ENCODE measurements at regions not wholly inside any gene's neighbourhood (a gene's known extent, or its start where the extent isn't known, plus 50 kb on each side); places are given as distances from the start of the nearest gene placed in this dataset.

DNA sequence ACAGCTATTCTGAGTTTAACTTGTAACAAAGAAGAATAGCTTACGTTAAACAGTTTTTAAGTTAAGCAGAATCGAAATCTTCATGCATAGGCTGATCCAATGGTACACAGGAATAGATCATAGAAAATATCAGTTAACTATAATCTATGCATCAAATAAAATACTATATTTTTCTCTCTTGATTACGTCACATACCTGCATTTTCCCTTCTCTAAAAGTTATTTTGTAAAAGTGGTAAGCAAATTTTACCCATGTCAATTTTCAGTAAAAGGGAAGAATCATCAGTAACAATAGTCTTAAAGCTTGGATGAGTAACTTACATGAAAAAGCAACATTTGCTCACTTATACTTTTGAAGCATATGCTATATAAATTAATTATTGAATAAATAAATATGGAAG, 692.4 kb downstream of the FAT4 start:
- Histone ChIP-seq H3K9ac (replicated peaks; ENCODE audit: extremely low read depth, insufficient read depth, low read length) (no peak overlapping the region), H4K20me1 (replicated peaks; ENCODE audit: control insufficient read depth, extremely low read depth, insufficient read depth, low read length) (no peaks in the 10 kb centered on the region), H3K27ac (ENCODE audit: insufficient read depth, low read depth, low read length) (no peak overlapping the region), H3K9me1 (replicated peaks; ENCODE audit: control insufficient read depth, extremely low read depth, insufficient read depth, low read length) (no peaks in the 10 kb centered on the region), H2AFZ (ENCODE audit: low read depth, low read length) (no peak overlapping the region), H3K79me2 (ENCODE audit: control insufficient read depth, insufficient read depth, low read length) (no peaks in the 10 kb centered on the region), H3K4me3 (replicated peaks in 1 of 3; ENCODE audit: insufficient read depth in 1 of 3, low read depth in 1 of 3, low read length in 3 of 3) (no peak overlapping the region), H3K36me3 (ENCODE audit: control insufficient read depth in 2 of 2, extremely low read depth in 1 of 2, insufficient read depth in 2 of 2, low read length in 2 of 2) (no peaks in the 10 kb centered on the region), H3K9me3 (replicated peaks; ENCODE audit: control insufficient read depth, insufficient read depth, low read length) (no peaks in the 10 kb centered on the region), H3K4me2 (ENCODE audit: insufficient read depth, low read length) (no peak overlapping the region), H3K4me1 (ENCODE audit: control insufficient read depth, extremely low read depth, insufficient read depth, low read length) (no peaks in the 10 kb centered on the region), H3K27me3 (ENCODE audit: control insufficient read depth in 2 of 2, insufficient read depth in 2 of 2, low read length in 2 of 2) (no peaks in the 10 kb centered on the region)
- BruUV-seq (replicated peaks), result no TSS peak
- intact Hi-C loops (cut with micrococcal nuclease), result no loop called here
- FAIRE-seq (no peak), DNase-seq (ENCODE audit: low read depth, low spot score) (no peak)
- dilution Hi-C loops (cut with MboI; ENCODE audit: extremely low pct_ligation_motif_present, low sequenced_read_pairs), result no loop called here
- no peak for TF ChIP-seq JUN (IDR thresholded peaks at IDR 0.05; ENCODE audit: borderline replicate concordance, insufficient read depth, insufficient read length, low read depth)
- TF ChIP-seq POLR2AphosphoS5 (IDR thresholded peaks at IDR 0.05; ENCODE audit: insufficient read depth, low read depth, low read length), result no peak
- no peak for TF ChIP-seq FOS (IDR thresholded peaks at IDR 0.05; ENCODE audit: borderline replicate concordance, insufficient read depth, low read length)
- no peak for TF ChIP-seq MYC (IDR thresholded peaks at IDR 0.05; ENCODE audit: low read depth, low read length)
- no peak for TF ChIP-seq POLR2A (IDR thresholded peaks at IDR 0.05; ENCODE audit: low read depth, low read length)
- TF ChIP-seq, protein P1, sequence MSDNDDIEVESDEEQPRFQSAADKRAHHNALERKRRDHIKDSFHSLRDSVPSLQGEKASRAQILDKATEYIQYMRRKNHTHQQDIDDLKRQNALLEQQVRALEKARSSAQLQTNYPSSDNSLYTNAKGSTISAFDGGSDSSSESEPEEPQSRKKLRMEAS (IDR thresholded peaks at IDR 0.05; ENCODE audit: insufficient read depth, insufficient read length), result no peak
- TF ChIP-seq CTCF (IDR thresholded peaks at IDR 0.05; ENCODE audit: extremely low read depth in 1 of 2, insufficient read depth in 1 of 2, low read depth in 1 of 2, low read length in 2 of 2), result no peak
- TF ChIP-seq EZH2 (IDR thresholded peaks at IDR 0.05; ENCODE audit: borderline replicate concordance, low read depth, low read length, severe bottlenecking), result no peak
- TF ChIP-seq GATA2 (IDR thresholded peaks at IDR 0.05; ENCODE audit: insufficient read depth, insufficient read length, low read depth, low read length), result no peak
- POLR2A ChIA-PET, result no interaction called here
- CTCF ChIA-PET, result no interaction called here
